Mesenchymal stem cell (in vitro differentiated cells and primary cell): ENCODE measurements at regions not wholly inside any gene's neighbourhood (a gene's known extent, or its start where the extent isn't known, plus 50 kb on each side); places are given as distances from the start of the nearest gene placed in this dataset.

Experiments used
- DNase-seq: peaks from one replicate; pipeline ENCODE4 v3.0.0-alpha.2; 2013
- H2AFZ ChIP-seq: one replicate; pipeline ENCODE4 v1.6.1; 2013; ENCODE audit warnings: low read depth, mild to moderate bottlenecking, control low read depth, inconsistent platforms, low read length, moderate library complexity
- H2AK5ac ChIP-seq: 2 replicates; pipeline ENCODE4 v1.6.1; 2013; ENCODE audit warnings: low read length, moderate library complexity, mild to moderate bottlenecking, inconsistent platforms; ENCODE audit not compliant: severe bottlenecking
- H2BK120ac ChIP-seq: one replicate; pipeline ENCODE4 v1.6.1; 2013; ENCODE audit warnings: low read depth, mild to moderate bottlenecking, inconsistent platforms, low read length, moderate library complexity
- H2BK12ac ChIP-seq, 2 experiments: one replicate each; pipeline ENCODE4 v1.6.1; 2013; ENCODE audit warnings: inconsistent platforms in 2 of 2, low read length in 2 of 2, mild to moderate bottlenecking in 2 of 2, moderate library complexity in 2 of 2, control low read depth in 1 of 2
- H2BK15ac ChIP-seq: one replicate; pipeline ENCODE4 v1.6.1; 2013; ENCODE audit warnings: mild to moderate bottlenecking, low read depth, inconsistent platforms; ENCODE audit not compliant: poor library complexity, severe bottlenecking
- H2BK5ac ChIP-seq: 2 replicates; pipeline ENCODE4 v1.6.1; 2013; ENCODE audit warnings: low read depth, mild to moderate bottlenecking, low read length, control low read depth, inconsistent platforms; ENCODE audit not compliant: poor library complexity, severe bottlenecking
- H3K14ac ChIP-seq, 2 experiments: one replicate each; pipeline ENCODE4 v1.6.1; 2013; ENCODE audit warnings: inconsistent platforms in 2 of 2, low read length in 2 of 2, control low read depth in 1 of 2, mild to moderate bottlenecking in 1 of 2, moderate library complexity in 1 of 2
- H3K18ac ChIP-seq, 2 experiments: one replicate each; pipeline ENCODE4 v1.6.1; 2013; ENCODE audit warnings: inconsistent platforms in 2 of 2, low read length in 2 of 2, control low read depth in 1 of 2, low read depth in 1 of 2, mild to moderate bottlenecking in 1 of 2
- H3K23ac ChIP-seq, 2 experiments: one replicate each; pipeline ENCODE4 v1.6.1; 2013; ENCODE audit warnings: inconsistent platforms in 2 of 2, low read length in 2 of 2, mild to moderate bottlenecking in 2 of 2, moderate library complexity in 2 of 2, control low read depth in 1 of 2
- H3K27ac ChIP-seq: 2 replicates; pipeline ENCODE4 v1.5.1; 2013; ENCODE audit warnings: mild to moderate bottlenecking, moderate library complexity, low read length, control low read depth, inconsistent platforms; ENCODE audit not compliant: poor library complexity, severe bottlenecking
- H3K27me3 ChIP-seq, 2 experiments: 2 replicates each; pipeline versions ENCODE4 v1.6.1 to v1.7.0; 2013; ENCODE audit warnings: low read length in 2 of 2, mild to moderate bottlenecking in 2 of 2, moderate library complexity in 2 of 2, control low read depth in 1 of 2, inconsistent platforms in 1 of 2; ENCODE audit not compliant: control insufficient read depth in 1 of 2, insufficient read depth in 1 of 2
- H3K36me3 ChIP-seq, 2 experiments: 2 replicates each; pipeline versions ENCODE4 v1.6.1 to v1.7.0; 2013; ENCODE audit warnings: low read length in 2 of 2, control low read depth in 1 of 2, inconsistent platforms in 1 of 2, low read depth in 1 of 2, mild to moderate bottlenecking in 1 of 2; ENCODE audit not compliant: insufficient read depth in 2 of 2, control insufficient read depth in 1 of 2
- H3K4ac ChIP-seq, 2 experiments: one replicate each; pipeline ENCODE4 v1.6.1; 2013; ENCODE audit warnings: inconsistent platforms in 2 of 2, low read length in 2 of 2, mild to moderate bottlenecking in 2 of 2, moderate library complexity in 2 of 2, control low read depth in 1 of 2, low read depth in 1 of 2
- H3K4me1 ChIP-seq: 2 replicates; pipeline ENCODE4 v1.6.1; 2013; ENCODE audit warnings: low read depth, low read length, control low read depth; ENCODE audit not compliant: control insufficient read depth, insufficient read depth
- H3K4me2 ChIP-seq: 2 replicates; pipeline ENCODE4 v1.6.1; 2013; ENCODE audit warnings: low read length, mild to moderate bottlenecking, inconsistent platforms; ENCODE audit not compliant: poor library complexity, severe bottlenecking
- H3K4me3 ChIP-seq, 2 experiments: 2 replicates each; pipeline versions ENCODE4 v1.5.1 to v1.7.0; 2013; ENCODE audit warnings: low read length in 2 of 2, mild to moderate bottlenecking in 2 of 2, control low read depth in 1 of 2, low read depth in 1 of 2; ENCODE audit not compliant: insufficient read depth in 1 of 2
- H3K79me1 ChIP-seq: replicated peaks from 2 replicates; pipeline ENCODE4 v1.6.1; 2013; ENCODE audit warnings: mild to moderate bottlenecking, control low read depth, low read length, inconsistent platforms; ENCODE audit not compliant: poor library complexity, severe bottlenecking
- H3K9ac ChIP-seq: 2 replicates; pipeline ENCODE4 v1.7.0; 2013; ENCODE audit warnings: mild to moderate bottlenecking, low read length, moderate library complexity
- H3K9me3 ChIP-seq: 2 replicates; pipeline ENCODE4 v1.7.0; 2013; ENCODE audit warnings: mild to moderate bottlenecking, low read length; ENCODE audit not compliant: control insufficient read depth
- H4K8ac ChIP-seq: one replicate; pipeline ENCODE4 v1.6.1; 2013; ENCODE audit warnings: inconsistent platforms, mild to moderate bottlenecking, low read length, moderate library complexity
- H4K91ac ChIP-seq: one replicate; pipeline ENCODE4 v1.6.1; 2013; ENCODE audit warnings: mild to moderate bottlenecking, low read length, inconsistent platforms
- WGBS: methylation state at CpG from one replicate; pipeline ENCODE4 v1.1.7; 2013; ENCODE audit warnings: mixed read lengths; 5-methylcytosine and 5-hydroxymethylcytosine counted together

- 91% methylated on average over 7 of the region's 7 CpGs for WGBS
- Histone ChIP-seq H3K14ac (no peak overlapping the region), H3K18ac (no peak overlapping the region), H3K9ac (no peak overlapping the region), H3K79me1 (no peaks in the 10 kb centered on the region), H2BK120ac (no peak overlapping the region), H3K9me3 (peaks cover 6% of the 10 kb centered on the region), H2AFZ (no peak overlapping the region), H4K91ac (no peak overlapping the region), H3K36me3 (no peaks in the 10 kb centered on the region), H3K27me3 (no peaks in the 10 kb centered on the region), H2BK12ac (no peak overlapping the region), H3K27ac (no peak overlapping the region), H3K23ac (no peak overlapping the region), H3K4me2 (no peak overlapping the region), H3K4me1 (no peaks in the 10 kb centered on the region), H2BK5ac (no peak overlapping the region), H2AK5ac (no peak overlapping the region), H4K8ac (no peak overlapping the region), H3K4ac (no peak overlapping the region), H2BK15ac (no peak overlapping the region), H3K4me3 (no peak overlapping the region)
- no peak for DNase-seq
These were observed 331.6 kb upstream of the FAR2 start for GRCh38 chr12:28817524-28817923.

- no peak overlapping the region for H3K14ac ChIP-seq
These were observed 324.8 kb upstream of the FAR2 start for GRCh38 chr12:28824193-28824846.

GRCh38 chr12:28824849-28825248, 324.2 kb upstream of the FAR2 start:
- no peak overlapping the region for H3K4me3 ChIP-seq
- no peaks in the 10 kb centered on the region for H3K79me1 ChIP-seq
- no peak overlapping the region for H4K8ac ChIP-seq
- H3K27ac ChIP-seq: no peak overlapping the region
- no peak overlapping the region for H2BK12ac ChIP-seq
- DNase-seq: no peak
- H2BK15ac ChIP-seq: no peak overlapping the region
- H3K9me3 ChIP-seq: peaks cover 2% of the 10 kb centered on the region
- H3K14ac ChIP-seq: no peak overlapping the region
- no peak overlapping the region for H3K18ac ChIP-seq
- H2BK120ac ChIP-seq: no peak overlapping the region
- no peak overlapping the region for H2AFZ ChIP-seq
- no peaks in the 10 kb centered on the region for H3K4me1 ChIP-seq
- H3K27me3 ChIP-seq: no peaks in the 10 kb centered on the region
- no peak overlapping the region for H3K9ac ChIP-seq
- no peak overlapping the region for H2BK5ac ChIP-seq
- no peak overlapping the region for H3K23ac ChIP-seq
- no peak overlapping the region for H2AK5ac ChIP-seq
- no peak overlapping the region for H4K91ac ChIP-seq
- H3K4me2 ChIP-seq: no peak overlapping the region
- no peaks in the 10 kb centered on the region for H3K36me3 ChIP-seq
- H3K4ac ChIP-seq: no peak overlapping the region

More at GRCh38 chr12:28824193-28824846, 324.8 kb upstream of the FAR2 start:
- H3K27me3 ChIP-seq: no peaks in the 10 kb centered on the region
- no peaks in the 10 kb centered on the region for H3K4me1 ChIP-seq
- H2BK120ac ChIP-seq: no peak overlapping the region
- no peak overlapping the region for H2AK5ac ChIP-seq
- H3K23ac ChIP-seq: no peak overlapping the region
- H3K36me3 ChIP-seq: no peaks in the 10 kb centered on the region
- H3K18ac ChIP-seq: no peak overlapping the region
- no peak overlapping the region for H4K91ac ChIP-seq
- no peak overlapping the region for H2BK12ac ChIP-seq
- H2AFZ ChIP-seq: no peak overlapping the region
- H3K9ac ChIP-seq: no peak overlapping the region
- H3K79me1 ChIP-seq: no peaks in the 10 kb centered on the region
- H3K4me3 ChIP-seq: no peak overlapping the region
- H3K4me2 ChIP-seq: no peak overlapping the region
- no peak overlapping the region for H2BK15ac ChIP-seq
- H3K9me3 ChIP-seq: peaks cover 6% of the 10 kb centered on the region
- DNase-seq: no peak
- H2BK5ac ChIP-seq: no peak overlapping the region
- WGBS: 100% methylated on average over 2 of the region's 2 CpGs
- H4K8ac ChIP-seq: no peak overlapping the region
- no peak overlapping the region for H3K27ac ChIP-seq
- no peak overlapping the region for H3K4ac ChIP-seq

- Histone ChIP-seq H3K27me3 (no peaks in the 10 kb centered on the region), H3K36me3 (no peaks in the 10 kb centered on the region), H3K14ac (no peak overlapping the region), H3K4ac (no peak overlapping the region), H3K4me1 (no peaks in the 10 kb centered on the region), H3K9ac (no peak overlapping the region), H2AK5ac (no peak overlapping the region), H3K23ac (no peak overlapping the region), H3K4me2 (no peak overlapping the region), H4K91ac (no peak overlapping the region), H3K4me3 (no peak overlapping the region), H3K18ac (no peak overlapping the region), H3K79me1 (no peaks in the 10 kb centered on the region), H2BK15ac (no peak overlapping the region), H3K9me3 (no peaks in the 10 kb centered on the region), H3K27ac (no peak overlapping the region), H2BK120ac (no peak overlapping the region), H2BK12ac (no peak overlapping the region), H2AFZ (no peak overlapping the region), H4K8ac (no peak overlapping the region), H2BK5ac (no peak overlapping the region)
- DNase-seq: no peak
These were observed 322.3 kb upstream of the FAR2 start for GRCh38 chr12:28826766-28827165.
